ENCODE measurements at regions not wholly inside any gene's neighbourhood (a gene's known extent, or its start where the extent isn't known, plus 50 kb on each side); places are given as distances from the start of the nearest gene placed in this dataset.

- H3K4me3 ChIP-seq (ENCODE audit: low read depth, low read length): no peak overlapping the region
- no peak for TF ChIP-seq CTCF (IDR thresholded peaks at IDR 0.05; ENCODE audit: borderline replicate concordance, insufficient read depth, low read depth, low read length)
Observed at GRCh38 chr3:193779933-193780332, 186.9 kb downstream of the OPA1 start.

GRCh38 chr3:193780397-193780796 lies 187.4 kb downstream of the OPA1 start:
- H3K4me3 ChIP-seq (ENCODE audit: low read depth, low read length): no peak overlapping the region
- no peak for TF ChIP-seq CTCF (IDR thresholded peaks at IDR 0.05; ENCODE audit: borderline replicate concordance, insufficient read depth, low read depth, low read length)

GRCh38 chr3:193780810-193781478 lies 187.9 kb downstream of the OPA1 start:
- H3K4me3 ChIP-seq (ENCODE audit: low read depth, low read length): no peak overlapping the region
- TF ChIP-seq CTCF (IDR thresholded peaks at IDR 0.05; ENCODE audit: borderline replicate concordance, insufficient read depth, low read depth, low read length): peak; percentile 69; the same call in 1 of the 2 replicates

- no peak for TF ChIP-seq CTCF (IDR thresholded peaks at IDR 0.05; ENCODE audit: borderline replicate concordance, insufficient read depth, low read depth, low read length)
- no peak overlapping the region for H3K4me3 ChIP-seq (ENCODE audit: low read depth, low read length)
Observed at GRCh38 chr3:193782276-193782647, 189.3 kb downstream of the OPA1 start.

- no peak overlapping the region for H3K4me3 ChIP-seq (ENCODE audit: low read depth, low read length)
- no peak for TF ChIP-seq CTCF (IDR thresholded peaks at IDR 0.05; ENCODE audit: borderline replicate concordance, insufficient read depth, low read depth, low read length)
Observed at GRCh38 chr3:193782747-193783146, 189.7 kb downstream of the OPA1 start.

- TF ChIP-seq CTCF (IDR thresholded peaks at IDR 0.05; ENCODE audit: borderline replicate concordance, insufficient read depth, low read depth, low read length): no peak
- H3K4me3 ChIP-seq (ENCODE audit: low read depth, low read length): no peak overlapping the region
Observed at GRCh38 chr3:193783166-193783896, 190.3 kb downstream of the OPA1 start.

- H3K4me3 ChIP-seq (ENCODE audit: low read depth, low read length): no peak overlapping the region
- TF ChIP-seq CTCF (IDR thresholded peaks at IDR 0.05; ENCODE audit: borderline replicate concordance, insufficient read depth, low read depth, low read length): no peak
Observed at GRCh38 chr3:193784822-193785221, 191.8 kb downstream of the OPA1 start.
